ENCODE measurements at regions not wholly inside any gene's neighbourhood (a gene's known extent, or its start where the extent isn't known, plus 50 kb on each side); places are given as distances from the start of the nearest gene placed in this dataset.

DNA sequence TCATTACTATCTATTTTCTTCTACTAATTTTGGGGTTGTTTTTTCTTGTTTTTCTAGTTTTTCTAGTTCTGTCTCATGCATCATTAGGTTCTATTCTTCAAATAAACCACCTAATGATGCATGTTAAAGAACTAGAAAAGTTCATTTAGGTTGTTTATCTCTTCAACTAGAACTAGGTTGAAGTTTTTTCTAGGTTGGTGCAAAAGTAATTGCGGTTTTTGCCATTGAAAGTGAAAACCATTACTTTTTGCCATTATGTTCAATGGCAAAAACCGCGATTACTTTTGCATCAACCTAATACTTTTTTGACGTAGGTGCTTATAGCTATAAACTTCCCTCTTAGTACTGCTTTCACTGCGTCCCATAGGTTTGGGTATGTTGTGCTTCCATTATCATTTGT is 64.4 kb upstream of the SLC7A3 start:
- TF ChIP-seq, protein P1, sequence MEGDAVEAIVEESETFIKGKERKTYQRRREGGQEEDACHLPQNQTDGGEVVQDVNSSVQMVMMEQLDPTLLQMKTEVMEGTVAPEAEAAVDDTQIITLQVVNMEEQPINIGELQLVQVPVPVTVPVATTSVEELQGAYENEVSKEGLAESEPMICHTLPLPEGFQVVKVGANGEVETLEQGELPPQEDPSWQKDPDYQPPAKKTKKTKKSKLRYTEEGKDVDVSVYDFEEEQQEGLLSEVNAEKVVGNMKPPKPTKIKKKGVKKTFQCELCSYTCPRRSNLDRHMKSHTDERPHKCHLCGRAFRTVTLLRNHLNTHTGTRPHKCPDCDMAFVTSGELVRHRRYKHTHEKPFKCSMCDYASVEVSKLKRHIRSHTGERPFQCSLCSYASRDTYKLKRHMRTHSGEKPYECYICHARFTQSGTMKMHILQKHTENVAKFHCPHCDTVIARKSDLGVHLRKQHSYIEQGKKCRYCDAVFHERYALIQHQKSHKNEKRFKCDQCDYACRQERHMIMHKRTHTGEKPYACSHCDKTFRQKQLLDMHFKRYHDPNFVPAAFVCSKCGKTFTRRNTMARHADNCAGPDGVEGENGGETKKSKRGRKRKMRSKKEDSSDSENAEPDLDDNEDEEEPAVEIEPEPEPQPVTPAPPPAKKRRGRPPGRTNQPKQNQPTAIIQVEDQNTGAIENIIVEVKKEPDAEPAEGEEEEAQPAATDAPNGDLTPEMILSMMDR (IDR thresholded peaks at IDR 0.05) = no peak
- no peak for TF ChIP-seq POLR2A (IDR thresholded peaks at IDR 0.05)
